ENCODE measurements at regions not wholly inside any gene's neighbourhood (a gene's known extent, or its start where the extent isn't known, plus 50 kb on each side); places are given as distances from the start of the nearest gene placed in this dataset.
"Not testable (repeated sequence)": the region's sequence is repeated elsewhere in the genome, so short reads cannot be mapped to it uniquely, and the experiment has no call there.

DNA sequence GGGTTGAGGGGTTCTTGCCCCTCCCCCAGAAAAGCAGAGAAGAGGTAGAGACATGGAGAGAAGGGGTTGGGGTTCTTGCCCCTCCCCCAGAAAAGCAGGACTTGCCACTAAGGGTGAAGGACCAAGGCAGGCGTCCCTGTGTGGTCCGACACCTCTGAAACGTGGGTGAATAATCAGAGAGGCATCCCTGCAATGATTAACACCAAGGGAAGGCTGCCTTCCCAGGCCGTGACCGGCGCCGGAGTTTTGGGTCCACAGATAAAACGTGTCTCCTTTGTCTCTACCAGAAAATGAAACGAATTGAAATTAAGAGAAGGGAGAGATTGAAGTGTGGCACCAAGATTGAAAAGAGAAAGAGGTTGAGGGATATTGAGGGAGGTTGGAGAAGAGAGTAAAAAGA is 778.2 kb downstream of the UQCRFS1 start:
- not testable (repeated sequence) for DNase-seq (ENCODE audit: low read depth)

DNA sequence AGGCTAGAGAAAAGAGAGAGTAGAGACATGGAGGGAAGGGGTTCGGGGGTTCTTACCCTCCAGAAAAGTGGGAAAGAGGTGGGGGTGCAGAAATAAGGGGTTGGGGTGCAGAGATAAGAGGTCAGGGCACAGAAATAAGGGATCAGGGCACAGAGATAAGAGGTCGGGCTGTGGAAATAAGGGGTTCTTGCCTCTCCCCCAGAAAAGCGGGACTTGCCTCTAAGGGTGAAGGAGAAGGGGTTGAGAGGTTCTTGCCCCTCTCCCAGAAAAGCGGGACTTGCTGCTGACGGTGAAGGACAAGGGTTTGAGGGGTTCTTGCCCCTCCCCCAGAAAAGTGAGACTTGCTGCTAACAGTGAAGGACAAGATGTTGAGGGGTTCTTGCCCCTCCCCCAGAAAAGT is 778.6 kb downstream of the UQCRFS1 start:
- not testable (repeated sequence) for DNase-seq (ENCODE audit: low read depth)

DNA sequence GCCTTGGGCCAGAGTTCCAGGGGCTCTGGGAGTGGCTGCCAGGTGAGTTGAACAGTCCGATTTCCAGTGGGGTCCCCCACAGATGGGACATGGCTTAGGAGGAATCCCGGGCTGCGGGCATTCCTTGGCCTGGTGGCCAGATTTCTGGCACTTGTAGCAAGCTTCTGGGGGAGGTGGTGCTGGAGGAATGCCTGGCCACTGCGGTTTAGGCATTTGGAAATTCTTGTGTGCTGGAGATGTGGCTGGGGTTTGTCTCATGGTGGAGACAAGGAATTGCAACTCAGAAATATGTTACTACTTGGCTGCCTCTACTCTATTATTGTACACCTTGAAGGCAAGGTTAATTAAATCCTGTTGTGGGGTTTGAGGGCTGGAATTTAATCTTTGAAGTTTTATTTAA is 779.8 kb downstream of the UQCRFS1 start:
- not testable (repeated sequence) for DNase-seq (ENCODE audit: low read depth)

DNA sequence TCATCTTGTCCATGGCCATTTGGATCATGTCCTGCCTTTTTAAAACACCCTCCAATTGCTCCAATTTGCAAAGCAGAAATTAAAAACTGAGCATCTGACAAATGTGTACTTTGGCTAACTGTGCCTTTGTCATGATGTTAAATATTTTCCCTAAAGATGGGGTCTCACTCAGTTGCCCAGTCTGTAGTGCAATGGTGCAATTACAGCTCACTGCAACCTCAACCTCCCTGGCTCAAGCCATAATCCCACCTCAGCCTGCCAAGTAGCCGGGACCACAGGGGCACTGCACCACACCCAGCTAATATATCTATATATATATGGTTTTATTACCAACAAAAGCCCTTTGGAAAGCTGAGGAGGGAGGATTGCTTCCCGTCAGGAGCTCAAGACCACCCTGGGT is 782.7 kb downstream of the UQCRFS1 start:
- no peak for DNase-seq (ENCODE audit: low read depth)

DNA sequence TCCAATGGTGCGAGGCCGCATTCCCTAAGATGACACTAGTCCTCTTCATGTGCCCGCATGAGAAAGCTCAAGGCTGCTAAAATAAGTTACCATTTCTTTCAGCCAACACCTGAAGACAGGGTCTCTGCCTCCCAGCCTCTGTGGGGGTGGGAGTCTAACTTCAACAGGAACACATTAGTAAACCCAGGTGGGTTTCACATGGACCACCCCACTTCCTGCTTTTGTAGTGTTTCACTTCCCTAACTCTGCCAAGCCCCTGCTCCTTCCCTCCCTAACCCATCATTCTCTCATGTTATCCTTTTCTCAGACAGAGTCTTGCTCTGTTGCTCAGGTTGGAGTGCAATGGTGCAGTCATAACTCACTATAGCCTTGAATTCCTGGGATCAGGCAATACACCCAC is 783.6 kb downstream of the UQCRFS1 start:
- DNase-seq (ENCODE audit: low read depth) = no peak

DNA sequence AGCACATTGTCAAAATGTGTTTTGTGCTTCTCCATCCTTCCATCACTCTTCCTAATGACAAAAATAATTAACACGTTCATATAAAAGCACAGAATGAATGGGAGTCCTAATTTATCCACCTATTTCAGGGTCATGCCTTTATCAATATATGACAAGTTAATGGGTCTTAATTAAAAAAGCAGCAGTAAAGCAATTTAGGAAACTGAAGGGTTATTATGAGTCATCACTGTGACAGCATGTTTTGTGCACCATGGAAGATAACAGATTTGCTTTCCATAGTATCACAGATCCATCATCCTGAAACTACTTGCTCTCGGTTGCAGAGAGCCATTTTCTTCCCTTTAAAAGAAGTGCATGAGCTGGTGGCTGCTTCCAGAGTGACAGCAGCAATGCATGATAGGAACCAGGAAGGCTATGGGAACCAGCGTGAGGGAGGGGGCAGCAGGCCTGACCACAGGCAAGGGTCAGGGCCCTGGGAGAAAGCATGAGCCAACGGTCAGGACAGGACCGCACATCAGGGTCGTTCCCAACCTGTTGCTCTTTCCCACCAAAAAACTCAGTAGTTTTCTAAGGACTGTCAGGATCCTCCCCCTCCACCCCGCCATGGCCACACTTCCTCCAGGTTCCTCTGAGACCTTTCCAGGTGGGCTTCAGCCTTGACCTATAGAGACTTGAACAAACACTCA is 784.1 kb downstream of the UQCRFS1 start:
- no peak for DNase-seq (ENCODE audit: low read depth)

DNA sequence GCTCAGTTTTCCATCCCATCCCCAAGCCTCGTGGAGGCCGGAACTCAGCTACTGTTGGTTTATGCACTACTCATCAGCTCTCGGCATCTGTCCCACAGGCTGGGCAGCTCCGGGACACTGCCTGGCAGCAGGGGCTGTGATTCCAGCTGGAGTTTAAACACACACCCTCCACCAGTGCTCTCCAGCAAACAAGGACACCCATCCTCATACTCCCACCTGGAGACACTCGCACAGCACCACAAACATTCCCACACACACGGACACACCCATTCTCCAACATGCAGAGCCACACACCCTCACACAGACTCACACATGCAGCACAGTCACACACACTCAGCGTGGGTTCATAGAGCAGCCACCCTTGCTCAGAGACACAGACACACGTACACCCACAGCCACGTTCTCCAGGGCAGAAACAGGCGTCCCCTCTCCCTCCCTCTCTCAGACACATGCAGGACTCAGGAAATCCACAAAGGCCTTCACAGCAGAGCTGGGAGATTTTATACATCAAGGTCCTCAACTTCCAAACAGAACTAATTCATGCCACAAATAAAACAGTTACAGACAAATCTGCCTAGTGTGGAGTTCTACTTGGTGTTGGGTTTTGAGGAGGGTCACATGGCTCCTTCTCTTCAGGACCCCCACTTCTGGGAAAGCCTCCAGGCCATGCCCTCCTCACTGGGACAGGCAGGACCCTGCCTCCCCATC is 785.4 kb downstream of the UQCRFS1 start:
- no peak for DNase-seq (ENCODE audit: low read depth)

DNA sequence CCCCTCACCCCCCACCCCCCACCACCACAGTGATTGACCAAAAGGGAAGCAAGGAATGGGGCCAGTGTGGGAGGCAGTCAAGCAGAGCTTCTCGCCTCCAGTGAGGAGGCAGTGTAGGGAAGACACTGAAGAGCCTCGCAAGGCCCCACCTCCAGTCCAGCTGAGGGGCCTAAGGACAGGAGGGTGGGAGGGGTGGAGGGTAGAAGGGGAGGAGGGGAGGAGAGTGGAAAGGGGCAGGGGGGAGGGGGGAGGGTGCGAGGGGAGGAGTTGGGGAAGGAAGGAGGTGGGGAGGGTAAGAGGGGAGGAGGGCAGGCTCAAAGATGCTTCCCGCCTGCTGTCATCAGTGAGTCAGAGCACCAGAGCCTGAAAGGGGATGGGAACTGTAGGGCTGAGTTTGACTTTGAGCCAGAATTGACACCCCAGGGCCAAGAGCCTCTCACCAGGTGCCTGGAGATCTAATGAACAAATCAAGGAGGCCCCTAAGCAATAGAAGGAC is 786.2 kb downstream of the UQCRFS1 start:
- no peak for DNase-seq (ENCODE audit: low read depth)

DNA sequence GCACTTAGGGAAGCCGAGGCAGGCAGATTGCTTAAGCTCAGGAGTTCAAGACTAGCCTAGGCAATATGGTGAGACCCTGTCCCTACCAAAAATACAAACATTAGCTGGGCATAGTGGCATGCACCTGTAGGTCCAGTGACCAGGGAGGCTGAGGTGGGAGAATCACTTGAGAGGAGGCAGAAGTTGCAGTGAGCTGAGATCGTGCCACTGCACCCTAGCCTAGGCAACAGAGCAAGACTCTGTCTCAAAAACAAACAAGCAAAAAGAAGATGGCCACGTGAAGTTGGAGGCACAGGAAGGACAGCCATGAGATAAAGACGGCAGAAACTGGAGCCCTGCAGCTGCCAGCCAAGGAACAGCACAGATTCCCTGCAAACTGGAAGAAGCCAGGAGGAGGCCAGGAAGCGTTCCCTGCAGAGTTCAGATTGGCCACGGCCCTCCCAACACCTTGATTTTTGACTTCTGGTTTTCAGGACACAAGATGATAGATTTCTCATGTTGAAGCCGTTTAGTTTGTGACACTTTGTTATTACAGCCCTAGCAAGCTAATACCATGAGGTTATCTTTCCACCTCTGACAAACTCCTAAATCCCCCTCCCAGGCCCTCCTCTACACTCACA is 786.7 kb downstream of the UQCRFS1 start:
- DNase-seq (ENCODE audit: low read depth) = no peak

DNA sequence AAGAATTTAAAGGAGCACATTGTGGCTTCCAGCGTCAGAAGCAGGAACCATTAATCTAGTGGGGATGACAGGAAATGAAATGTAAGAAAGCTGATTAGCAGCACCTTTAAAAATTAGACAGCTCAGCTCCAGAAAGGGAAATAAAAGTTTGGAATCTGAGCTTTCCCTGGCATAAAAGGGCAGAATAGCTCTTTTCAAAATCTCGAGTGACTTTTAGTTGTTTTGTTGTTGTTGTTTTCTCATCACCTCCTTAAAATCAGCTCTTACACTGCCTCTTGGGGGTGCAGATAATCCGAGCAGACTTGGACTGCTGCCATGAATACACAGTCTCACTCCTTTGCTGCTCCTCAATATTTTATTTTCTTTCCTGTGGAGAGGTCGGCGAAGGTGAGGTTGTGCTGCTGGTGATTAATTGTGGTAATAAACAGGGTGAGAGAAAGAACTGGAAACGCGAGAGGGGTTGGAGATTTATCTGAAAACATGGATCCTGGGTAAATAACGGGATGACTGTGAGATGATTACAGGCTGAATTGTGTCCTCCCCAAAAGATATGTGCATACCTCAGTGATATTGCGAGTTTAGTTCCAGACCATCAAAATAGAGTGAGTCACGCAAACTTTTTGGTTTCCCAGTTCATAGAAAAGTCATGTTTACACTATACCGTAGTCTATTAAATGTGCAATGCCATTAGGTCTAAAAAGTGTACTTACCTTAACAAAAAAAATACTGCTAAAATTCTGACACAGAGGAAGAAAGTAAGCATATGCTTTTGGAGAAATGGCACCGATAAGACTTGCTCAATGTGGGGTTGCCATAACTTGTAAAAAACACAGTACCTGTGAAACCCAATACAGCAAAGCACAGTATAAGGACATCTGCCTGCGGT is 787.7 kb downstream of the UQCRFS1 start:
- no peak for DNase-seq (ENCODE audit: low read depth)

DNA sequence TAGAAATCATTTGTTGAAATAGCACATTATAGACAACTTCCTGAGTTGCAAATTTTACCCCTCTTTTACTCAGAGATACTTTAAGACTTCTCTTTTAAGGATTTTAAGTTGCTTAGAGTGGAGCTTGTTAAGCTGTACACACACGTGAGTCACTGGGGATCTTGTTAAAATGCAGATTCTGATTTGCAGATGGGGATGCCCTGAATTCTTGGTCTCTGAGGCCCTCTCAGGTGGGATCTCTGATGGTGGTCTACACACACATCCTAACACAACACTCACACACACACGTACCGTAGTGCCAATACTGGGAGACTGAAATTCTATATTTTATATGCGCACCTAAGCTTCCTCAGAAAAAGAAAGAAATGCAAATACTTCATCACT is 788.3 kb downstream of the UQCRFS1 start:
- DNase-seq (ENCODE audit: low read depth) = no peak

DNA sequence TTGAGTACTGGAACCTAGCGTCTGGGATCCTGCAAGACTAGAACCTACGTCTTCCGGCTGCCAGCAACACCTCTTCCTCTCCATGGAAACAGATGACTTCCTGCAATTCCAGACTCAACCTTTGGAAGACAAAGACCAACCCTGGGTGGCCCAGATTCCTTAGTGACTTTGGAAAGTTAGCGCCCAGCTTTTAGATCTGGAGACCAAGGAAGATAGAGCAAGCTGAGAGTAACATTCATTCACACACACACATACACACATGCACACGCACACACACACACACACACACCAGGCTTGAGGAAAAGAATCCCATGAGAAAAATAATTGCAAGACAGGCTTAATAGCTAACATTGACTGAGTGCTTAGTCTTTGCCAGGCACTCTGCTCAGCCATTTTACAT is 788.9 kb downstream of the UQCRFS1 start:
- DNase-seq (ENCODE audit: low read depth) = no peak

DNA sequence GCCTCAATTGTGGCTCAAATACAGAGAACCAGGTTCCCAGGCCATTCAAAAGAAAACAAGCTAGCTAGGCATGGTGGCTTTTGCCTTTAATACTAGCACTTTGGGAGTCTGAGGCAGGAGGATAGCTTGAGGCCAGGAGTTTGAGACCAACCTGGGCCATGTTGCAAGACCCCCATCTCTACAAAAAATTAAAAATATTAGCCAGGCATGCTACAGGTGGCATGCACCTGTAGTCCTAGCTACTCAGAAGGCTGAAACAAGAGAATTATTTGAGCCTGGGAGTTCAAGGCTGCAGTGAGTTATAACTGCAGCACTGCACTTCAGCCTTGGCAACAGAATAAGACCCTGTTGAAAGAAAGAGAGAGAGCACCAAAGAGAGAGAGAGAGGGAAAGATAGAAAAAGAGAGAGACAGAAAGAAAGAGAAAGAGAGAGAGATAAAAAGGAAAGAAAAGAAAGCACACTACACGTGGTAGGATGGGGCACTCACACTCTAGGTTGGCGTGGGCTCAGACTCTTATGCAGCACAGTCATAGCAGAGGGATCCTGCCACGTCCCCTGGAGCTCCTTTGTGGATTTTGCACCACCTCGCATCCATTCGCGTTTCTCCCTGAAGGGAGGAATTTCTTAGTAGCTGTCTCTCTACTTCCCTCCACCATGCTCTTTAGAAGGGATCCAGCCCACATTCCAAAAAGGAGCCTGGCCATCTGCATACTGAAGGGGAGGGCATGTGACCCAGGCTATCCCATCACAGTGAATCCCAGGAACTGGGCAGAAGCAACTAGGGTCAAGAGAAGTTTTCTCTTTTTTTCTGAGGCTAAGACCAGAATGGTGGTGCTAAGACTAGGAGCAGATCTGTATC is 789.9 kb downstream of the UQCRFS1 start:
- no peak for DNase-seq (ENCODE audit: low read depth)

DNA sequence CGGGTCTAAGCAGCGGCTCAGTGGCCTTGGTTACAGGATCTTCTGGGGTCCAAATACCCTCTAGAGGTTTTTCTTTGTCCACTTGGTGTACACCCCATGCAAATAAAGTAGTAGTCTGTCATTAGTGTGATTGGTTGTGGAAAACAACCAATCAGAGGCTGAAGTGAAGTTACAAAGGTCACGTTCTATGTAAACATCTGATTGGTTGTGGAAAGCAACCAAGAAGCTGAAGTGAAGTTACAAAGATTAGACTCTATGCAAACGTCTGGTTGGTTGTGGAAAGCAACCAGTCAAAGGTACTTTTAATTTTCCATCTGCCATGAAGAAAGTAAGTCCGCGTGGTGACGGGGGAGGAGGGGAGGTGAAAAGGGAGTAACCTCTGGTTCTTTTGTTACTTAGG is 790.9 kb downstream of the UQCRFS1 start:
- DNase-seq (ENCODE audit: low read depth) = no peak

DNA sequence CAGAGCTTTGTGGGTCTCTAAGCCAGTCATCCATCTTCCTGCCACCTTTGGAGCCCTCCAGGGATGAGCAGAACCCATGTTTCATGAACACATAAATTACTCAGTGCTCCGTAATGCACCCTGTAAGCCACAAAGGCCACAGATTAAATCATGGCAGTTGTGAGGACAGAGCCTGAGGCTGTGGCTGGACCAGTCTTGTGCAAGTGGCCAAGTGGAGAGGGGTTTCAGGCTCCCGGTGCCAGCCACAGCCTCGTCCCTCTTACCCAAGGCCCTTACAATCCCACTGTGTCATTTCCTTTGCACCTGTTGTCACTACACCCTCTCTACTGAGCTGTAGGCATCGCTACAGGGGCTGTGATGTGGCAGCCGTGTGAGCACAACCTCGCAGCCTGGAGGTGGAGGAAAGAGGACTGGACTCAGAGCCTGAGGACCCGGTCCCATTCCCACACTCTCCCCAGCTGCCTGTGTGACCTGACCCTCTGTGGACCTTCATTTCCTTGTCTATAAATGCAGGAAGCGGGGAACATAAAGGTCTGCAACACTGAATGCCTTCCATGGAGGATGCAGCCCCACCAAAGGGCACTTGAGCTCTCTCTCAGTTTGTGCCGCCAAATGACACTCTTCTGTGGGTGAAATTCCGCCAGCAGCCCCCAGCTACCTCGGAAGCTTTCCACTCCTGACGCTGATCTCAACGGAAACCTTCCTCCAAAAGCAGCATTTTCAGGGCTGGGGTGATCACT is 792.0 kb downstream of the UQCRFS1 start:
- no peak for DNase-seq (ENCODE audit: low read depth)

DNA sequence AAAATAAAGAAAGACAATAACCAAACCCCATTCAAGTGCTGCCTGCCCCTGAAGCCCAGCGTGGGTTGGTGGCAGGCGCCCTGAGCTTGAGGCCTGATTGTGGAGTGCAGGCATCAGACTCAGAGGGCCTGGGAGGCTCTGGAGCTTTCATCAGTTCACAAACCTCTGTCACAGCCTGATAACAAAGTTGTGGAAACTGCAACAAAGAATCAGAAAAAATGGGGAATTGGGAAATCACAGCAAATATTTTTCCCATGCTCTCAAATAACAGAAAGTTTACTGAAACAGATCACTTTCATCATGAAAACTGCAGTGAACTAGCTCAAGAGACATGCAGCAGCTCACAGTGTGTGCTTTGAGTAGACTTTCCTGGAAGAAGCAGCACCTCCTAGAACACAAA is 793.6 kb downstream of the UQCRFS1 start:
- no peak for DNase-seq (ENCODE audit: low read depth)

DNA sequence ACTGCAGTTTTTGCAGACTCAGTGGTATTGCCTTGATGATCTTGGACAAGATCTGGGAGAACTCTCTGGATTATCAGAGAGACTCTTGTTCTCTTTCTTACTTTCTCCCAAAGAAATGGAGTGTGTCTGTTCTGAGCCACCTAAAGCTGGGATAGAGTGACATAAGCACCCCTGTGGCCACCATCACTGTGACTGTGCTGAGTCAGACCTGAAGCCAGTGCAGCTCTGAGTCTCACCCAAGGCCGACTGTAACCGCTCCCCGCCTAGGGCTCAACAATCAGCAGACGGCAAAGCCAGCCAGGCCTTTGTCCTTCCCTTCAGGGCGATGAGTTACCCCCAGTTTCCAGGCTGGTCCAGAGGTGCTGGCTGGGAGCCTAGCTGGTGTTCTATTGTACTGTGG is 795.6 kb downstream of the UQCRFS1 start:
- DNase-seq (ENCODE audit: low read depth) = no peak

DNA sequence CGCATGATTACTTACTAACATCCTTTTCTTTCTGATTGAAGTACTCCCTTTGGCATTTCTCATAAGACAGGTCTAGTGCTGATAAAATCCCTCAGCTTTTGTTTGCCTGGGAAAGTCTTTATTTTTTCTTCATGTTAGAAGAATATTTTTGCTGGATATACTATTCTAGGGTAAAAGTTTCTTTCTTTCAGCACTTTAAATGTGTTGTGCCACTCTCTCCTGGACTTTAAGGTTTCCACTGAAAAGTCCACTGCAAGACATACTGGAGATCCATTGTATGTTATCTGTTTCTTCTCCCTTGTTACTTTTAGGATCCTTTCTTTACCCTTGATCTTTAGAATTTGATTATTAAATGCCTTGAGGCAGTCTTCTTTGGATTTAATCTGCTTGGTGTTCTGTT is 796.7 kb downstream of the UQCRFS1 start:
- DNase-seq (ENCODE audit: low read depth) = no peak

DNA sequence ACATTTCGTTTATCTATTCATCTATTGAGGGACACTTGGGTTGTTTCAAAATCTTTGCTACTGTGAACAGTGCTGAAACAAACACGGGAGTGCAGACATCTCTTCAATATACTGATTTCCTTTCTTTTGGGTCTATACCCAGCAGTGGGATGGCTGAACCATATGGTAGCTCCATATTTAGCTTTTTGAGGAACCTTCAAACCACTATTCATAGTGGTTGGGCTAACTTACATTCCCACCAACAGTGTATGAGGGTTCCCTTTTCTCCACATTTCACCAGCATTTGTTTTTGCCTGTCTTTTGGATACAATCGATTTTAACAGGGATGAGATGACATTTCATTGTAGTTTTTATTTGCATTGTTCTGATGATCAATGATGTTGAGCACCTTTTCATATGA is 798.2 kb downstream of the UQCRFS1 start:
- DNase-seq (ENCODE audit: low read depth) = no peak

DNA sequence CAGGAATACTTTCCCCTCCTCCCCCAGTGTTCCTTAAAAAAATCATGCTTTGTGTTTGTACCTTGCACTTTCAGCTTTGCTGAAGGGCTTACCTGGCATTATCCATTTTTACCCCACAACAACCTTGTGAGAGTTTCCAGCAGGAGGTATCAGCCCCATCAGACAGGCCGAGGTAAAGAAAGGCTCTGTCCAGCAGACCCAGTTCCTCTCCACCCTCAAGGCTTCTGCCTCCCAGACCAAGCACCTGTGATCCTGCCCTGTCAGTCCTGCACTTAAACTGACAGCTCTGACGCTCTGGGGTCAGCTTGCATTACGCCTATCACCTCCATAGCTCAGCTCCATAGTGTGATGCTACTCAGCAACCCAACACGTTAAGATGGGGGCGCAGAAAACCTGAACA is 803.1 kb downstream of the UQCRFS1 start:
- no peak for DNase-seq (ENCODE audit: low read depth)

DNA sequence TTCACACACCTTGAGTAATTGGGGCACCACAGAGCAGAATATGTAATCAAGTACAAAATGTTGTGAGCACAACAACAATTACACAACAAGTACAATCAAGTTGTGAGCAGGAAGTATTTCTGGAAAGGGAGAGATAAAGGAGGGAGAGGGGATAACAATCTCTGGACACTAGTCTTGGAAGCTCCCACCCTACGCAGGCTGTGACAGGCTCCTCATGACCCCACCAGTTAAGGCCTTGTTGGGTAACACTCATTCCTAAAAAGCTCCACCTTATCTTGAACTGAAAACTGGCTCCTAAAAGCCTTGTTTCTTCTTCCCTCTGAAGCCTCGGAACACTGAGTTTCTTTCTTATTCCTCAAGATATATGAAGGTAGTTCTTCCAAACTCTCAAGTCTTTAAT is 806.0 kb downstream of the UQCRFS1 start:
- no peak for DNase-seq (ENCODE audit: low read depth)
